CD4-positive, alpha-beta T cell treated with Interleukin-17A for 1 hour (primary cell): ENCODE measurements at regions not wholly inside any gene's neighbourhood (a gene's known extent, or its start where the extent isn't known, plus 50 kb on each side); places are given as distances from the start of the nearest gene placed in this dataset.

Source experiments
- DNase-seq: peaks from one replicate; pipeline ENCODE4 v3.0.0-alpha.2; 2020

DNA sequence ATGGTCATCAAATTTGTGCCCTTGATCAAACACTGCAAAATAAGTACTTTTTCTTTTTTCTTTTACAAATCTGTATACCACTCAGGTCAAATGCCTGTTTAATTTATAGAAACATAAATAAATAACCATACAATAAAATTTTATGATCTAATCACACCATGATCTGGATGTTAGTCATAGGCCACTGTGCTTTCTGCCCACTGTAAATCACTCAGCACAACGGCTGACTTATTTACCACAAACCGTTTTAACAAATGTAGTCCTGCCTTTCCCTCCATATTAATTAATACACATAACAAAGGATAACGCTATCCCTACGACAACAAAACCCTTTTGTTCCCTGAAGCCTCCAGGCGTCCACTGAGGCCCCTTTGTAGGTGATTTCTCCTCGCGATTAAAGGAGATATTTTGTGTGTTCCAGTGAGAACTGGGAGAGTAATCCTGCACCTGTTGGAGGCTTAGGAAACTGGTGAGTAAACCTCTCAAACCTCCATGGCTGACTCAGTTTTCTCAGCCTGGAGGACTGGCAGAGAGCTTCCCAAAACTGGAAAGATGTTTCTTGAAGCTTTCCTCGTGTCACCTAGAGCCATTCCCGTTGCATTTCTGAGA is 477.1 kb upstream of the SGCG start:
- no peak for DNase-seq

GRCh38 chr13:22707946-22708345 is 472.8 kb upstream of the SGCG start:
- no peak for DNase-seq

DNA sequence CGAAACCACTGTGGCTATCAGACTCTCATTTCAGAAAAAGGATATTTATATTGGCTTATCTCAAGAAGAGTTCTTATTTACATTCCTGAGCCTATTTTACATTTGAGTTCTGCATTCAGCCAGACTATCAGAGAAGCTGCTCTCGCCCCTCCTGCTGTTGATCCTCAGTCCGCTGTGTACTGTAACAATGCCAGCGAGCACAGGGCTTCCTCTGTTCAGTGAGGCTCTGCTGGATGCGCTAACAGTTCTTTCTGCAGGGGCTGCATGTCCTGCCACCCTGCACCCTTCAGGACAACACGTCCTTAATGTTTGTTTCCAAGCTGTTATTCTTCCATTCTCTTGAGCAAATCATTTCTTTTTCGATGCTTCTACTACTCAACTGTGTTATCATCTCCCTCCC is 463.7 kb upstream of the SGCG start:
- DNase-seq: no peak

GRCh38 chr13:22726726-22727125 is 454.1 kb upstream of the SGCG start:
- DNase-seq: no peak

GRCh38 chr13:22735011-22735995 is 445.5 kb upstream of the SGCG start:
- no peak for DNase-seq

DNA sequence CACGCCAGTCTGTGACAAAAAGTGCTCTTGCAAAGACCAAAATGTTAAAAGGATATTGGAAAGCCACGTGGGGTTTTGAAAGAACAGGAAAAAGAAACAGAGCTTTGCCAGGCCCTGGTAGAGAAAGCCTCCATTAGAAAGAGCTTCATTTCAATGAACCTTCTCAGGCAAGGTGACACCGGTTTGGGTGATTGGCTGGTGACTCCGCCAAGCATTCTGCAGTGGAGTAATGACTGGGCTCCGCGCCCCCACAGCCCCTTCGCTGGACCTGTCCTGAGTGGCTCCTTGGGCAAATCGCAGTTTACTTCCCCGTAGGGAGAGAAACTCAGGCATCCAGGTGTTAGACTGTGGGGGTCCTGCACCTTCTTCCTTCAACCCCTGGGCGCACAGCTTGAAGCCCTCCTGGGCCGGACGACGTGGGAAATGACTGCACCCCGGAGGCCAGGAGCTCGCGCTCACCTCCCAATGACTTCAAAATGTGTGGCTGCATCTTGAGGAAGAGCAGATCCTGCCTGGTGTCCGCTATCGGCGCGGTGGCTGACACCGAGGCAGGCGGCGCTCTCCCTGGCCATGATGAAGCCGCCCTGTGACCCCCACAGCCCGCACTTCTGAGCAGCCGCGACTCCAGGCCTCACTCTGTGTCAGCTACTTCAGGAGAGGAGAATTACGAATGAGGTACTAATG is 444.6 kb upstream of the SGCG start:
- DNase-seq: no peak

DNA sequence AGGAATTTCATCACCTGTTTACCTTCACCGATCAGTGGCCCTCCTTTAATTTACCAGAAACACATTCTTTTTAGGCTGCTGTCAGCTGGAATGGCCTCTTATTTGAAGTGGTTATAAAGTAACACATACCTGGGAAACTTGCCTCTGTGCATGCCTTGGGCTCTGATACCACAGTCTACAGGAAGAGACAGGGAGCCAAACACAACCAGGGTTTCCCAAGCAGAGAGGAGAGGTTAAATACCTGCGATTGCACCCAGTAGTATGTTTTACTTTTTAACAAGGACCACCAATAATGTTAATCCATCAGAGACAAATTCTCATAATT is 444.0 kb upstream of the SGCG start:
- no peak for DNase-seq

GRCh38 chr13:22738357-22738756 is 442.4 kb upstream of the SGCG start:
- DNase-seq: no peak

- no peak for DNase-seq
These were observed 440.5 kb upstream of the SGCG start for GRCh38 chr13:22740264-22740663.

DNA sequence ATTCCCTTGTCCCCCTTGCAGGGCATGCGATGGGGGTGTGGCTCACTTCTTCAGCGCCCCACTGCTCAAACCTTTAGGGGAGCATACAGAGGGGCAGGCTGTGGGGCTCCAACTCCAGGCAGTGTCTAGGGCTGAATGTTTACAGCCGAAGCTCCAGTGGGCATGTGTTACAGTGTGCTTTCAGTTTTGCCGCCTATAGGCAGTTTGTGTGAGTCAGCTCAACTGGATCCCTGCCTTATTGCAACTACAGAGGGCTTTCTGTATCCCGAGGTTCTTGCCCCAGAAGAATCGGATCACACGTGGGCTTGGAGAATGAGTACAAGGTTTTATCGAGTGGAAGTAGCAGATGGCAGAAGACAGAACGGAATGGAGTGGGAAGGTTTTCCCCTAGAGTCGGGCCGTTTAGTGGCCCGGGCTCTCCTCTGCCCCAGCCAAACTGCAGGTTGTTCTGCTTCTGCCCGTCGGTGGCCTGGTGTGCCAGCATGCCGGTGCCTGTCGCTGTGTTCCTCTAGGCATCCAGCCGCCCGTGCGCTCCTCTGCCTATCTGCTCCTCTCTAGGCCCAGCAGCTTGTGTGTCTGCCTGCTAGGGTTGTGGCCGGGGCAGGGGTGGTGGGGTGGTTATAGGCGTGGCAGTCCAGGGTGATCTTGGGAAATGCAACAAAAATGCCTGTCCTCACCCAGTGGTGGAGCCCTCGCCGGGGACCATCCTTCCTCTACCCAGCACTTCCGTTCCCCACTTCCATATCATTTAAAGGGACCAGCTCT is 435.9 kb upstream of the SGCG start:
- no peak for DNase-seq

DNA sequence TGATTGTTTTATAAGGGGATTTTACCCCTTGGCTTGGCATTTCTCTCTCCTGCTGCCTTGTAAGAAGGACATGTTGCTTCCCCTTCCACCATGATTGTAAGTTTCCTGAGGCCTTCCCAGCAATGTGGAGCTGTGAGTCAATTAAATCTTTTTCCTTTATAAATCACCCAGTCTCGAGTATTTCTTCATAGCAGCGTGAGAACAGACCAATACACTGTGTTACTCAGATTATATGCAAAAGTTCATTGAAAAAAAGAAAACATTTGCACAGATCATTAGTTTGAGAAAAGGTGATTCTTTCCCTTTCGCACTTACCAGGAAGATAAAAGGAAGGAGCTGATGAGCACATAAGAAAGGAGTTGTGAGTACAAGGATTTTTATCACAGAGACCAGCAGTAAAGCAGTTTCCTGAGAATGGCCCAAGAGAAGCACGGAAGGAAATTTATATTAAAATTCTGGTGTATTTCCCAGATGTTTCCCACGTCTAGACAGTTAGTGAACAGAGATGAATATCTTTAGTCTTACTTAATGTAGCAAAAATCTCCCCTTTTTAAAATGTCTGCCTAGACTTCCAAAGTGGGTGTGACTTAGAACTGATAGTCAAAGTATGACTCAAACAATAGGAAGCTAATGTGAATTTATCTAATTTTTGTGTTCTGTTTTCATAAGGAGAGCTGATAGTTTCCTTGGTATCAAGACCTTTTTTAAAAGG is 431.8 kb upstream of the SGCG start:
- DNase-seq: no peak

DNA sequence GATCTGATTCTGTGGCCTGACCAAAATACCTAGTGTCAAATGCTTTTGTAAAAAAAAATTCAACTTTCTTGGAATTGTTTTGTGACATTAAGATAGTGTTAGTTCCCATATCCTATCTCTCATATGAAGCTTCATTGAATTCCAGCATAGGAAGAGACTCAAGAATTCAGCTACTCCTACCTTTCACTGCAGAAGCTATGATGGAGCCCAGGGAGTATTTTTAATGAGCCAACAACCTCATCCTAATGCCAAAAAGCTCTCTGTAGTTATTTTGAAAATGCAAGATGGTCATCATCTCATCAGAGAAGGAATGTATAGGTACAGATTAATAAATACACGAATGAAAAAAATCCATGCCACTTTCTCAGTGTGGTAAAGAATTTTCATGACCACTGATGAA is 431.2 kb upstream of the SGCG start:
- no peak for DNase-seq

DNA sequence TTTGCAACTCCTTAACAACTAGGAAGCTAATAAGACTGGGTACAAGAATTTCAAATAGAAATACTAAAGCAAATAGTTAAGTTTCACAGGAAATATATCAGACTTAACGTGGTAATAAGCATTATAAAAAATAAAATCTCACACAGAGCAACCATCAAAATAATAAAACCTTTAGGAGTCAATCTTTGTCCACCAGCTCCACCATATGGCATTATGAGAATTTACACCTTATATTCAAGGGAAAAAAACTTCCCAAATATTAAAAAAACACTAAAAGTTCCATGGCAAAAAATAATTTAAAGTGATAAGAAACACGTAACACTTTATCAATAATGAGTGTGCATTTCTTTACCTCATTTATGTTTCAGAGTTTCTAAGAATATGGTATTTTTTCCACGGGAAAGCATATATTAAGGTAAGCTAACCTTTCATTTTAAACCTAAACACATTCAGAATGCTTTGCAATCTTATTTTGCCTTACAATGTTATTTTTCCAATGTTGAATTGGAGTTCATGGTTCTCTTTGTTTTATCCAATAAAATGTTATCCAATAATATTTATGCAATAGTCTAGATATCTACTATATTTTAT is 423.2 kb upstream of the SGCG start:
- no peak for DNase-seq

DNA sequence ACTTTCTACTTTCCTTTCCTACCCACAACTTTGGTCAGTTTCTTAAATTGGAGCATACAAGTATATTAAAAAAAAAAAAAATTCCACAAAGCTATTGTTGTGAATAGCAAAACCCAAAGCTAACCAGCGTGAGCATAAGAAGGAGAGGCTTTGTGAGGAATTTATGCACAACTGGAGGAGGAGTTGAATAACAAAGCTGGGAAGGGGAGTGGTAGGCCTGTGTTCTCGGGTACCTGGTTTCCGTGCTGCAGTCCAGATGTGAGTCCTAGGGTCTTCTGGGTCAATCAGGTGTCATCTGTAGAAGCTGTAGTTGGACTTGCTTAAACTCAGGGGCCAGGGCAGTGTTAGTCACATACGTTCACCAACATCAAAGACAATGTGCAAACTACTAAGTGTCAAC is 422.5 kb upstream of the SGCG start:
- DNase-seq: no peak

- no peak for DNase-seq
These were observed 419.1 kb upstream of the SGCG start for GRCh38 chr13:22761709-22762108.

DNA sequence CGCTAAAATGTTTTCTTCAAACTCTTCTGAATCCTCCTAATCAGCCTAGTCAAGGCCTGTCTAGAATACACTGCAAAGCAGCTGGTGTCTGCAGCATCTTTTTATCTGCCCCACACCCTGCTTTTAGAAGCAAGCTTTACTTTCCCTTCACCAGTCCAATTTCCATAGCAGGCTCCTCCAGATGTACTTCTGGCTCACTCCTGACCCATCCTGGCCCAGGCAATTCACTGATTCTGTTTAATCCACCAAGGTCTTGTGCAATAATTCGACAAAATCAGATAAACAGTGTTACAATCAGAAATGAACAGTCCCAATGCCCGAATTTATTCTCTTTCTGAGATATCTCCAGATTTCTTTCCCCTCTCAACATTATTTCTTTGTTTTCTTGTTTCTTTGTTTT is 415.2 kb upstream of the SGCG start:
- no peak for DNase-seq

DNA sequence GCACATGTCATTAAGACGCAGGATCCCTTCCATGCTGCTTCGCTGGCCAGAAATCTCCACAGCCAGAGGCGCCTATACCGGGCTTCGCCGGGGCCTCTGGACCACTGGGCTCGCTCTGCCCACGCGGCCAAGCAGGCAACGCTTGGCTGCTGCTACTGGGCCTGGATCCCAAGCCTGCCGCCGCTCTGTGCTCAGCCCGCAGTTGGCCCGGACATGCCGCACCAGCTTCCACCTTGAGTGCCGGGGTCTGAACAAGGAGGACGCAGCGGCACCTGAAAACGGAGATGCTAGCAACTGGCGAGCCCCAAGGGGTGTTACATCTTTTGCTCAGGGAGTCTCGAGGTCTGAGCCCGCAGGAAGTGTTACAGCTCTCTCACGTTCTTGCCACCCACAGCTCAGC is 409.9 kb upstream of the SGCG start:
- DNase-seq: no peak

DNA sequence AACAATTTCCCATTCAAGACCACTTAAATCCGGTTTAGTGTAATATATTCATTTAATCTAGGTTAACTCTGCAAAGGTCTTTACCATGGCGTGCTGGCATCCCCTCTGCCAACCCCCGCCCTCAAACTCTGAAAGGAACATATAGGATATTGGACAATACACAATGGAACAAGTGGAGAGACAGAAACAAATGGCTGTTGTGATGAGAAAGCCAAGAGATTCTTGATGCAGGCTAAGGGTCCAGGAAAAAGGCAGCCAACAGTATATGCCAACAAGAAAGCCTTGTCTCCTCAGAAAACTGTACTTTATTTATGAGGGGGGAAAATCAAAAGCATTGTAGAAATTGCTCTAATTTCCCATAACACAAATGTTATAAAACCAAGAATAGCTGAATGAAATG is 407.3 kb upstream of the SGCG start:
- no peak for DNase-seq

- no peak for DNase-seq
These were observed 404.2 kb upstream of the SGCG start for GRCh38 chr13:22776394-22777186.

DNA sequence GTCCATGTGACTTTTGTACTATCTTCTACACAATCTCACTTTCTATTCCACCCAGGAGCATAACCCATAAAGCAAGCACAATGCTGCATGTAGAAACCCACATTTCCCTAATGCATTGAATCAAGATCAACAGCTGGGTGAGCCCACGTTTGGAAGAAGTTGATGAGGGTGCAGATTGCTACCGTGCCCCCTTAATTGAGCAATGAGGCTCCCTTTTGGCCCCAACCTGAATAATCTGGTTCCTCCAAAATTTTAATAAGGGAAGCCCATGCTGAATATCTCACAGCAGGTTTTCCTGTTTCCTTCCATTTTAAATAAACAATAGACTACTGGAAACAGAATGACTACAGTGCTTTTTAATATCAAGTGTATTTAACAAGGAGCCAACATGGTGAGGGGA is 403.6 kb upstream of the SGCG start:
- no peak for DNase-seq

DNA sequence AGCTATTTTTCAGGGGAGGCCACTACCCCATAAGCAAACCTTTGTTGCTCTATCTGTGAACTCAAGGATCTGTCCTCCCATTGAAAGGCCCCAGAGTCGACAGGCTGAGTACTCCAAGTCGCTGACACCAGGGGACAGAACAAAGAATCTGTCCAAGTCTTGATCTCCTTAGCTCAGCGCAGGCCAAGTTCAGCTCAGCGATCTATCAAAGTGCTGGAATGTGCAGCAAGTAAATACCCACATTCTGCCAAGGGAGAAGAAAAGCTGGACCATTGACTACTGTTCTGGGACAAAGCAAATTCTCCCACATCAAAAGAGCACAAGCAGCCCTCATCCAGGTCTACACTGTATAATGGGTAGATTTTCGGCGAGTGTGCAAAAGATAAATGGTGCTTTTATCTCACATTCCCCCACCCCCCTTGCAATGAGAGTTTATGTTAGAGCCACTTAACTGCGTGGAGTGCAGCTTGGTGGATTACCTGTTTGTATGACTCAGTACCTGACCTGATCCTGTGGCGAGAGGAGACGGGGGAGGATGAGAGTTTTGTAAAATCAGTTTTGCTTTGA is 391.7 kb upstream of the SGCG start:
- DNase-seq: no peak
